CD14-positive monocyte (primary cell): ENCODE measurements at regions not wholly inside any gene's neighbourhood (a gene's known extent, or its start where the extent isn't known, plus 50 kb on each side); places are given as distances from the start of the nearest gene placed in this dataset.

Source experiments
- DNase-seq, 3 donors: peaks; one replicate each; pipeline ENCODE4 v3.0.0-alpha.2; 2011 to 2022
- H2AFZ ChIP-seq: 2 replicates; pipeline ENCODE4 v1.6.0; 2012; ENCODE audit warnings: mild to moderate bottlenecking, low read depth, low read length, inconsistent platforms; ENCODE audit not compliant: insufficient read depth, poor library complexity, severe bottlenecking
- H3K27ac ChIP-seq, 2 donors: 1 replicate in 1 of 2; 2 replicates in 1 of 2; pipeline ENCODE4 v1.5.1; 2012 to 2013; ENCODE audit warnings: low read length in 2 of 2, control low read depth in 1 of 2, inconsistent platforms in 1 of 2, low read depth in 1 of 2, mild to moderate bottlenecking in 1 of 2
- H3K27me3 ChIP-seq, 2 donors: one replicate each; pipeline versions ENCODE4 v1.6.0 to v1.6.1; 2011 to 2013; ENCODE audit warnings: low read length in 2 of 2; ENCODE audit not compliant: control insufficient read depth in 2 of 2, insufficient read depth in 2 of 2
- H3K36me3 ChIP-seq, 2 donors: replicated peaks in 1 of 2; 1 replicate in 1 of 2; 2 replicates in 1 of 2; pipeline versions ENCODE4 v1.5.1 to v1.6.1; 2012 to 2013; ENCODE audit warnings: low read length in 2 of 2, control low read depth in 1 of 2, inconsistent platforms in 1 of 2, mild to moderate bottlenecking in 1 of 2; ENCODE audit not compliant: insufficient read depth in 2 of 2, control insufficient read depth in 1 of 2
- H3K4me1 ChIP-seq, 2 donors: 1 replicate in 1 of 2; 2 replicates in 1 of 2; pipeline versions ENCODE4 v1.5.1 to v1.6.1; 2012 to 2013; ENCODE audit warnings: low read length in 2 of 2, control low read depth in 1 of 2, inconsistent platforms in 1 of 2, mild to moderate bottlenecking in 1 of 2, moderate library complexity in 1 of 2; ENCODE audit not compliant: insufficient read depth in 2 of 2, control insufficient read depth in 1 of 2
- H3K4me2 ChIP-seq: replicated peaks from 2 replicates; pipeline ENCODE3; 2012; ENCODE audit warnings: low read length, moderate library complexity, mild to moderate bottlenecking; ENCODE audit not compliant: poor library complexity, severe bottlenecking; ENCODE audit errors: extremely low read depth
- H3K4me3 ChIP-seq, 3 experiments: fragments of 200-600 bp in 1 of 3; sonication (generic) in 1 of 3; replicated peaks in 1 of 3; 1 replicate in 2 of 3; 2 replicates in 1 of 3; pipeline ENCODE4 v1.5.1; 2011 to 2013; ENCODE audit warnings: low read length in 3 of 3, mild to moderate bottlenecking in 3 of 3, control low read depth in 2 of 3, low read depth in 2 of 3, inconsistent platforms in 1 of 3, moderate library complexity in 1 of 3
- H3K79me2 ChIP-seq: 2 replicates; pipeline ENCODE4 v1.6.0; 2012; ENCODE audit warnings: mild to moderate bottlenecking, control low read depth, inconsistent platforms, low read length, moderate library complexity; ENCODE audit not compliant: insufficient read depth
- H3K9ac ChIP-seq: 2 replicates; pipeline ENCODE4 v1.6.0; 2017; ENCODE audit warnings: low read length, mild to moderate bottlenecking; ENCODE audit not compliant: insufficient read depth, poor library complexity, severe bottlenecking
- H3K9me3 ChIP-seq, 2 donors: replicated peaks in 1 of 2; 1 replicate in 1 of 2; 2 replicates in 1 of 2; pipeline versions ENCODE4 v1.5.1 to v1.6.1; 2012 to 2013; ENCODE audit warnings: low read length in 2 of 2, control low read depth in 1 of 2; ENCODE audit not compliant: control insufficient read depth in 1 of 2, insufficient read depth in 1 of 2
- H4K20me1 ChIP-seq: 2 replicates; pipeline ENCODE4 v1.6.0; 2012; ENCODE audit warnings: mild to moderate bottlenecking, low read length, control low read depth, moderate library complexity; ENCODE audit not compliant: insufficient read depth
- H3K27ac Mint-ChIP-seq, 7 donors: one replicate each; pipeline ENCODE4 v1.8.0; 2020; ENCODE audit warnings: mild to moderate bottlenecking in 7 of 7, mixed read lengths in 7 of 7, moderate library complexity in 6 of 7, inconsistent platforms in 2 of 7
- H3K27me3 Mint-ChIP-seq, 3 donors: one replicate each; pipeline ENCODE4 v1.8.0; 2021 to 2022; ENCODE audit warnings: low read depth in 3 of 3, mild to moderate bottlenecking in 3 of 3, mixed read lengths in 3 of 3, moderate library complexity in 3 of 3, inconsistent platforms in 1 of 3
- H3K36me3 Mint-ChIP-seq, 2 donors: one replicate each; pipeline ENCODE4 v1.8.0; 2020; ENCODE audit warnings: mixed read lengths in 2 of 2, inconsistent platforms in 1 of 2, mild to moderate bottlenecking in 1 of 2
- H3K4me1 Mint-ChIP-seq: one replicate; pipeline ENCODE4 v1.8.0; 2020; ENCODE audit warnings: mild to moderate bottlenecking, mixed read lengths
- H3K4me3 Mint-ChIP-seq, 2 donors: one replicate each; pipeline ENCODE4 v1.8.0; 2020; ENCODE audit warnings: mild to moderate bottlenecking in 2 of 2, mixed read lengths in 2 of 2, moderate library complexity in 1 of 2
- H3K9me3 Mint-ChIP-seq, 7 donors: one replicate each; pipeline ENCODE4 v1.8.0; 2020 to 2022; ENCODE audit warnings: mixed read lengths in 7 of 7, mild to moderate bottlenecking in 6 of 7, moderate library complexity in 6 of 7, inconsistent platforms in 2 of 7
- WGBS: methylation state at CpG from one replicate; pipeline ENCODE4 v1.1.5; 2013; ENCODE audit warnings: missing lambda C conversion rate; ENCODE audit not compliant: insufficient coverage; 5-methylcytosine and 5-hydroxymethylcytosine counted together
- intact Hi-C, 2 donors: fragments of 100-400 bp; cut with micrococcal nuclease; formaldehyde crosslinking; loops; one replicate each; pipeline versions ENCODE4 v1.15.0 to v1.15.1; 2023
- TF ChIP-seq, protein P1 (sequence below): fragments of 200-600 bp; IDR thresholded peaks from one replicate; pipeline ENCODE4 v1.8.0; 2022; ENCODE audit warnings: antibody characterized with exemption, mild to moderate bottlenecking

DNA sequence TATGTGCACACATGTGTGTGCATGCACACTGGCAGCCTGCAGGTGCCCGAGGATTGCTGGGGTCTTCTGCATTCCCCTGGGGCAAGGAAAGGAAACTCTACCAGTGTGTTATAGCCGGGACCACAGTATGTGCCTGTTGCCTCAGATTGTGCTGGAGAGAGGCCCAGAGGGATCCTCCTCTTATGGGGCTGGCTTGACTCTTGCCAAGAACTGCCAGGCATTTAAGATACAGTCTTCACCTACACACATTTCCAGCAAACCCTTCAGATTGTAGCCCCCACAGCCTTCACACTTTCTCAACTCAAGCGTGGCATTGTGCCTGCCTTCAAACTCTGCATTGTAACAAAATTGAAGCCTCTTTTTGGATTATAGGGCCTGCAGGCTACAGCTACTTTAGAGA lies 176.7 kb upstream of the DYRK2 start:
- H2AFZ ChIP-seq: no peak overlapping the region
- H3K27me3 Mint-ChIP-seq: peaks cover 0 to 5% (median 2%) of the 10 kb centered on the region in 3 donors
- peaks cover 9% of the 10 kb centered on the region for H3K4me1 Mint-ChIP-seq
- no peak overlapping the region for H3K27ac ChIP-seq
- H3K9me3 Mint-ChIP-seq: peaks cover 0 to 10% (median 0%) of the 10 kb centered on the region in 7 donors
- H3K36me3 Mint-ChIP-seq: no peaks in the 10 kb centered on the region
- H3K27me3 ChIP-seq: no peaks in the 10 kb centered on the region
- H3K79me2 ChIP-seq: no peaks in the 10 kb centered on the region
- no peaks in the 10 kb centered on the region for H4K20me1 ChIP-seq
- WGBS: 92% methylated on average over 3 of the region's 3 CpGs
- H3K4me3 Mint-ChIP-seq: no peak overlapping the region
- H3K4me3 ChIP-seq: no peak overlapping the region
- TF ChIP-seq, protein P1, sequence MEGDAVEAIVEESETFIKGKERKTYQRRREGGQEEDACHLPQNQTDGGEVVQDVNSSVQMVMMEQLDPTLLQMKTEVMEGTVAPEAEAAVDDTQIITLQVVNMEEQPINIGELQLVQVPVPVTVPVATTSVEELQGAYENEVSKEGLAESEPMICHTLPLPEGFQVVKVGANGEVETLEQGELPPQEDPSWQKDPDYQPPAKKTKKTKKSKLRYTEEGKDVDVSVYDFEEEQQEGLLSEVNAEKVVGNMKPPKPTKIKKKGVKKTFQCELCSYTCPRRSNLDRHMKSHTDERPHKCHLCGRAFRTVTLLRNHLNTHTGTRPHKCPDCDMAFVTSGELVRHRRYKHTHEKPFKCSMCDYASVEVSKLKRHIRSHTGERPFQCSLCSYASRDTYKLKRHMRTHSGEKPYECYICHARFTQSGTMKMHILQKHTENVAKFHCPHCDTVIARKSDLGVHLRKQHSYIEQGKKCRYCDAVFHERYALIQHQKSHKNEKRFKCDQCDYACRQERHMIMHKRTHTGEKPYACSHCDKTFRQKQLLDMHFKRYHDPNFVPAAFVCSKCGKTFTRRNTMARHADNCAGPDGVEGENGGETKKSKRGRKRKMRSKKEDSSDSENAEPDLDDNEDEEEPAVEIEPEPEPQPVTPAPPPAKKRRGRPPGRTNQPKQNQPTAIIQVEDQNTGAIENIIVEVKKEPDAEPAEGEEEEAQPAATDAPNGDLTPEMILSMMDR: no peak
- intact Hi-C loops: no loop called here
- H3K9ac ChIP-seq: no peak overlapping the region
- DNase-seq: no peak
- no peak overlapping the region for H3K27ac Mint-ChIP-seq
- H3K4me1 ChIP-seq: no peaks in the 10 kb centered on the region
- no peak overlapping the region for H3K4me2 ChIP-seq
- no peaks in the 10 kb centered on the region for H3K36me3 ChIP-seq
- peaks cover 0 to 3% of the 10 kb centered on the region in 2 donors for H3K9me3 ChIP-seq

DNA sequence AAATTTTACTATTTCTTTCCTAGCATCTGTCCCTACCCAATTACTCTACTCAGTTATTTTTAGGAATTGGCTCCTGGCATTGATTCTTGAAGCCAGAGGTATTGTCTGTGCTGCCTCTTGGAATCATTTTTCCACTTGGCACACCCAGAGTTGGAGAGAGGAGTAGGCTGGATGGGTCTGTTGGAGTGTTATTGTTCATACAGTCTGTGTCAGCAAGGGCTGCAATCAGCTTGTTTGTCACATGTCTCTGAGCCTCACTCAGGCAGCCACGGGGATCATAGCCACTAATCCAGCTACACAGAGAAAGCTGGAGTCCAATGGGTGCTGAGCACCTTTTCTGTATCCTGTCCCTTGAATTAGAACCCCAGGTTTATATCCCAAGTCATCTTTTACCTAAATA lies 176.0 kb upstream of the DYRK2 start:
- no peaks in the 10 kb centered on the region for H3K36me3 Mint-ChIP-seq
- H3K9me3 ChIP-seq: peaks cover 0 to 3% of the 10 kb centered on the region in 2 donors
- H3K4me3 Mint-ChIP-seq: no peak overlapping the region
- H3K9ac ChIP-seq: no peak overlapping the region
- WGBS: 50% methylated on average over 1 of the region's 1 CpG
- no peaks in the 10 kb centered on the region for H3K27me3 ChIP-seq
- DNase-seq: no peak
- no peak overlapping the region for H3K27ac ChIP-seq
- no peak overlapping the region for H2AFZ ChIP-seq
- H3K9me3 Mint-ChIP-seq: peaks cover 0 to 5% (median 0%) of the 10 kb centered on the region in 7 donors
- intact Hi-C loops: no loop called here
- no peaks in the 10 kb centered on the region for H3K4me1 ChIP-seq
- H3K4me2 ChIP-seq: no peak overlapping the region
- H3K36me3 ChIP-seq: no peaks in the 10 kb centered on the region
- TF ChIP-seq, protein P1: no peak
- H3K27ac Mint-ChIP-seq: no peak overlapping the region
- no peak overlapping the region for H3K4me3 ChIP-seq
- no peaks in the 10 kb centered on the region for H3K79me2 ChIP-seq
- H4K20me1 ChIP-seq: no peaks in the 10 kb centered on the region
- H3K27me3 Mint-ChIP-seq: peaks cover 0 to 5% (median 2%) of the 10 kb centered on the region in 3 donors
- H3K4me1 Mint-ChIP-seq: peaks cover 9% of the 10 kb centered on the region
